Lower leg skin (tissue), 3 donors: ENCODE measurements at regions not wholly inside any gene's neighbourhood (a gene's known extent, or its start where the extent isn't known, plus 50 kb on each side); places are given as distances from the start of the nearest gene placed in this dataset.

Experiments
- POLR2A ChIP-seq, 2 donors: fragments of 450-650 bp; IDR thresholded peaks; one replicate each; pipeline ENCODE4 v1.6.1; 2016 to 2017; ENCODE audit warnings: antibody characterized with exemption in 2 of 2, mild to moderate bottlenecking in 1 of 2, moderate library complexity in 1 of 2
- TF ChIP-seq, protein P1 (sequence below), 3 donors: fragments of 450-650 bp; IDR thresholded peaks; one replicate each; pipeline ENCODE4 v1.5.1; 2016; ENCODE audit warnings: antibody characterized with exemption in 3 of 3, mild to moderate bottlenecking in 3 of 3, moderate library complexity in 2 of 3

DNA sequence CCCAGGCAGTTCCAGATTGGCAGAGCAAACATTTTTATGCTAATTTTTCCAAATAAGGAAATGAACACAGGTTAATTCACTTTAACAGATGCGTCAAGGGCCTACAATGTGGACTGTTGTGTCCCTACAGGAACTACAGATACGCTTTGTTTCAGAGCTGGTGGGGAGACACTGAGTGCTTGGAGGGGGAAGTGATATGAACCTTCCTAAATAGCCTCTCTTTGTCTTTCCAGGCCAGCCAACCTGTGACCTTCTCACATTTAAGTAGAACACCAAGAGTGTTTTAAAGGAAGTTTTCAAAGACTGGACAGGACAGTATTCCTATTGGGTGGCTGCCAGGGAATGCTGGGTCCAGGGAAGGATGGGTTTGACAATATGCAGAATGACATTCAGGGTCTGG lies 141.3 kb downstream of the ZNF664 start:
- TF ChIP-seq, protein P1, sequence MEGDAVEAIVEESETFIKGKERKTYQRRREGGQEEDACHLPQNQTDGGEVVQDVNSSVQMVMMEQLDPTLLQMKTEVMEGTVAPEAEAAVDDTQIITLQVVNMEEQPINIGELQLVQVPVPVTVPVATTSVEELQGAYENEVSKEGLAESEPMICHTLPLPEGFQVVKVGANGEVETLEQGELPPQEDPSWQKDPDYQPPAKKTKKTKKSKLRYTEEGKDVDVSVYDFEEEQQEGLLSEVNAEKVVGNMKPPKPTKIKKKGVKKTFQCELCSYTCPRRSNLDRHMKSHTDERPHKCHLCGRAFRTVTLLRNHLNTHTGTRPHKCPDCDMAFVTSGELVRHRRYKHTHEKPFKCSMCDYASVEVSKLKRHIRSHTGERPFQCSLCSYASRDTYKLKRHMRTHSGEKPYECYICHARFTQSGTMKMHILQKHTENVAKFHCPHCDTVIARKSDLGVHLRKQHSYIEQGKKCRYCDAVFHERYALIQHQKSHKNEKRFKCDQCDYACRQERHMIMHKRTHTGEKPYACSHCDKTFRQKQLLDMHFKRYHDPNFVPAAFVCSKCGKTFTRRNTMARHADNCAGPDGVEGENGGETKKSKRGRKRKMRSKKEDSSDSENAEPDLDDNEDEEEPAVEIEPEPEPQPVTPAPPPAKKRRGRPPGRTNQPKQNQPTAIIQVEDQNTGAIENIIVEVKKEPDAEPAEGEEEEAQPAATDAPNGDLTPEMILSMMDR (IDR thresholded peaks at IDR 0.05) = no peak
- TF ChIP-seq POLR2A (IDR thresholded peaks at IDR 0.05) = no peak
